ENCODE measurements at regions not wholly inside any gene's neighbourhood (a gene's known extent, or its start where the extent isn't known, plus 50 kb on each side); places are given as distances from the start of the nearest gene placed in this dataset.
"Not testable (repeated sequence)": the region's sequence is repeated elsewhere in the genome, so short reads cannot be mapped to it uniquely, and the experiment has no call there.

DNA sequence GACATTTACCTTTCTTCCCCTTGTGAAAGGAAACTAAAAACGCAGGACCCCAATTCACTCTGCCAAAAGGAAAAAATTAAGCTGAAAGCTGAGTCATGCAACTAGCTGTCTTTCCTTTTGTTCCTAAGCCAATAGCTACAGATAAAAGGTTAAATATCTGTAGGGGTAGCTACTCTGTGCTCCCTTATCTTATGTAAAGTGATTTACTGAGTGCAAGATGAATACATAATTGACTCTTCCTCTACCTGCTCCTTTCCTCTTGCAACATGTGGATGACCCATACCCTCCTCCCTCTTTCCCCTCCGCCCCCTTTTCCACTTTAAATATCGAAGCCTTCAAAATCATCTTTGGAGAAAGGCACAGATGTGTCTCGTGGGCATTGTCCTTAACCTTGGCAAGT, 68.0 kb upstream of the ZNF157 start:
- CTCF ChIA-PET = no interaction called here
- POLR2A ChIA-PET = no interaction called here

DNA sequence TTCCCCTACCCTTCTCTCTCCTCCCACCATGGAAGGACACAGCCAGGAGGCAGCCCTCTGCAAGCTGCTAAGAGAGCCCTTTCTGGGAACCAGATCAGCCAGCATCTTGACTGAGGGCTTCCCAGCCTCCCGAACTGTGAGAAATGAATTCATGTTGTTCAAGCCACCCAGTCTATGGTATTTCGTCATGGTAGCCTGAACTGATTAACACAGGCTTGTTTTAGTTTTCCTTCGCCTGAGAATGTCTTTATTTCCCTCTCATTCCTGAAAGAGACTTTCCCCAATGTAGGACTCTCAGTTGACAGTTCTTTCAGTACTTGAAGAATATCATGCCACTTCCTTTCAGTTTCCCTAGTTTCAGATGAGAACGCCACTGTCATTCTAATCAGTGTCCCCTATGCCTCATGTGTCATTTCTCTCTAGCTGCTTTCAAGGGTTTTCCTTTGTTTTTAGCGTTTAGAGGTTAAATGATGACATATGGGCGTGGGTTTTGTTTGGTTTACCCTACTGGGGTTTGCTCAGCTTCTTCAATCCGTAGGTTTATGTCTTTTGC, 63.8 kb upstream of the ZNF157 start:
- POLR2A ChIA-PET, CTCF ChIA-PET: not testable (repeated sequence)

DNA sequence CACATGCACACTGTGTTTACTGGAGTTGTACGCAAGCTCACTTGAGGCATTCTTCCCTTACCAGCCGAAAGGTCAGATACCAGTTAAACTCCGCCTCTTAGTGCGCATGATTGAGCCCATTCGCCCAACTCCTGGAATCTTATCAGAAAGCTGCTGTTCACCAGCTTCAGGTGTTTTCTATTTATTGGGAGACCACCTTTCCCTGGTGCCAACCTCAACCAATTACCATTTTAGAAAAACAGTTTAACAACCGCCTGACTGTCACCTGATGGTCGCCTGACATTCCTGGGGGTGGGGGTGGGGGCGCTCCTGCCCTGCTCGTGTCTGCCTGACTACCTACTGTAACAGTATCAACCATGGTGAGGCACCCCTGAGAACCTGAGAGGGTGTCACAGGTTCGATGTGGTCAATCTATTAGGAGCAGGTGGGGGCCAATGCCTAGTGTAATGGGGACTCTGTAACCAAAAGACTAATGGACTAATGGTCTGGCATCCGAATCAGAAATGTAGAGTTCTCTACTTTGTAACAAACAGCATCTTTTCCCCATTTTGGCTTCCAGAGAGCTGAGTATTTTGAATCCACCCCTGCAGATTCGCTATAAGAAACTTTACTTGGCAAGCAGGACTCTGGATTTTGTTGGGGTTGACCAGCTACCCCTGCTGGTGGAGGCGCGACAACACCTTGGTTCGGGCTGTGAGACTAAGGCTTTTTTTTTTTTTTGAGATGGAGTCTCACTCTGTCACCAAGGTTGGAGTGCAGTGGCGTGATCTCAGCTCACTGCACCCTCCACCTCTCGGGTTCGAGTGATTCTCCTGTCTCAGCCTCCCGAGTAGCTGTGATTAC, 58.2 kb upstream of the ZNF157 start:
- POLR2A ChIA-PET = no interaction called here

GRCh38 chrX:47313056-47313455, 57.3 kb upstream of the ZNF157 start:
- POLR2A ChIA-PET = no interaction called here
- CTCF ChIA-PET = no interaction called here

More for the DNA sequence above, 58.2 kb upstream of the ZNF157 start:
- CTCF ChIA-PET = interaction anchor here (0.7 kb wide), 1 partner anchor 151 kb away, joined by 4 read pairs; no protein-coding TSS in a partner anchor

GRCh38 chrX:47316276-47317025, 53.9 kb upstream of the ZNF157 start:
- POLR2A ChIA-PET = no interaction called here
- CTCF ChIA-PET = interaction anchor here (0.7 kb wide), 1 partner anchor 12 kb away, joined by 5 read pairs; no protein-coding TSS in a partner anchor

All from activated CD8-positive, alpha-beta memory T cell treated with anti-CD3 and anti-CD28 coated beads for 36 hours (primary cell).